GM10266 (cell line): ENCODE measurements at regions not wholly inside any gene's neighbourhood (a gene's known extent, or its start where the extent isn't known, plus 50 kb on each side); places are given as distances from the start of the nearest gene placed in this dataset.

Experiments
- DNase-seq: peaks from one replicate; pipeline ENCODE4 v3.0.0; 2012; ENCODE audit errors: extremely low spot score
- CTCF ChIP-seq: IDR thresholded peaks from 2 replicates; pipeline ENCODE4 v1.5.1; 2012; ENCODE audit warnings: mild to moderate bottlenecking, low read depth; ENCODE audit not compliant: control insufficient read depth, insufficient read depth; ENCODE audit errors: missing control alignments

DNA sequence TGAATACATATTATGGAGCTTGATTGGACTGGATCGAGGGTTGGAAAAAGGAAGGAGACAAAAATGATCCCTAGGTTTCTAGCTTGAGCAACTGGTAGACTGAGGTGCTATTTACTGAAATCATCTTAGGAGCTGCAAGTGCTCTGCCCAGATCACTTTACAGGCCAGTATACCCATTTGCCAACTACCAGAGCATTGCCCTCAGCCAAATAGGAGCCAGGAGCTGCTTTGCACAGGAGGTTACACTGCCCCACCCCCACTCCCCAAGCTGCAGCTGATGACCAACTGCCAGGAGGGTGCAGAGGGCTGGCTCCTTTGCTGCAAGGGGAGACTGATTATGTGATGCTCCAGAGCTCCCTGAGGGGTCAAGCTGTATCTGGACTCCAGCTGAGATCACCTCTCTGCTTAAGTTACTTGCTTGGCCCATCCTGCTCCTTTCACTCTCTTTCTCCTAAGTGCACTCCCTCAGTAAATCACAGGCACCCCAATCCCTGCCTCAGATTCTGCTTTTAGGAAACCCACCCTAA is 275.4 kb downstream of the ZEB1 start:
- TF ChIP-seq CTCF, result no peak
- DNase-seq, result no peak

DNA sequence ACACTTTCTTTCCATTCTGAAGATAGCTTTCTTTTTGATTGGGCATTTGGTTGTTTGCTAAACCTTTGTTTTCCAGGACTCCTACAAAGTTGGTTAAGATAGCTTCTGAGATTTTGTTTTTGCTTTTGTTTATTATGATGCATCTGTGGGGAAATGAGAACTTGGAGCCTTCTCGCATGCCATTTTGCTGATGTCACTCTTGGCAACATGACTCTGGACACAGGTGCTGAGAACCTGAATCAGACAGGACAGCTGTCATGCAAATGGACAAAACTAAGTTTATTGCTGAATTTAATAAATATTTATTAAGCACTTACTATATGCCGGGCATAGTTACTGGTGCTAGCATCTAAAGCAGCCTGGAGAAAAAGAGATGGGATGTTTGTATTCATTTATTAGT is 274.1 kb downstream of the ZEB1 start:
- DNase-seq, result no peak

GRCh38 chr10:31591569-31591968 is 272.6 kb downstream of the ZEB1 start:
- TF ChIP-seq CTCF, result no peak
- no peak for DNase-seq

More for the DNA sequence above, 274.1 kb downstream of the ZEB1 start:
- no peak for TF ChIP-seq CTCF

- TF ChIP-seq CTCF, result no peak
- no peak for DNase-seq
Observed at GRCh38 chr10:31590023-31590800, 271.2 kb downstream of the ZEB1 start.

DNA sequence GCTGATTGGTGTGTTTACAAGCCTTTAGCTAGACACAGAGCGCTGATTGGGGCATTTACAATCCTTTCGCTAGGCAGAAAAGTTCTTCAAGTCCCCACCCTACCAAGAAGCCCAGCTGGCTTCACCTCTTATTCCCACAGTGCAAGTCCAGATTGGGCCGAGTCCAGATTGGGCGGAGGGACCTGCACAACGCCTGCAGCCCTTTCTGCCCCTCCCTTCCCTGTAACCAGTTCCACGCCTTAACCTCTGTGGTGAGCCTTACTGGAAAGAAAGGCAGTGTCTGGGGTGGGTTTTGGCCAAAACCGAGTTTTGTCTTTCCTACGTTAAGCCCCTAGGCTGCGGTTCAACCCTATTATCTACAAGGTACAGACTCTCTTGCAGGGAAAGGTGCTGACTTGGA is 268.7 kb downstream of the ZEB1 start:
- DNase-seq, result no peak
- no peak for TF ChIP-seq CTCF

- DNase-seq, result no peak
- no peak for TF ChIP-seq CTCF
Observed at GRCh38 chr10:31586723-31587638, 268.0 kb downstream of the ZEB1 start.
